GM19239 (cell line): ENCODE measurements at regions not wholly inside any gene's neighbourhood (a gene's known extent, or its start where the extent isn't known, plus 50 kb on each side); places are given as distances from the start of the nearest gene placed in this dataset.

Experiments used
- DNase-seq: peaks from one replicate; pipeline ENCODE4 v3.0.0; 2011; ENCODE audit warnings: low spot score; ENCODE audit not compliant: insufficient read length
- FAIRE-seq: peaks from 2 replicates; lab custom pipeline; 2011; peaks lifted over from hg19 to GRCh38; lab: Jason Lieb, UNC

DNA sequence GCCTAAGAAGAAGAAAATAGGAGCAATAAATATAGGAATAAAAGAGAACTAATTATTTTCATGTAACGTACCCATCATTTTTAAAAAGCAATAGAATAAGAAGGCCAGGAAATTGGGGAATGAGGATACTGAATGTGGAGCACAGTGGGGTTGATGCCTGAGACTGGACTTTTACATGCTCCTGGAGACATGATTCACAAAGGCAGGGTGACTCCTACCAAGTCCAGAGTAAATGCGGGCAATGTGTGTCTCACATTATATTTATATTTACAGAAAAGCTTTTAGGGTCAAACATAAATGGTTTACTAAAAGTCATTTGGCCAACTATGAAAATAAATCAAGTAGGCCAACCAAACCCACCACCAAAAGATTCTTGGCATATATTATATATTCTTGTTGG, 87.9 kb upstream of the COL5A2 start:
- FAIRE-seq: no peak
- DNase-seq: no peak

GRCh38 chr2:189267925-189268579, 88.5 kb upstream of the COL5A2 start:
- DNase-seq: no peak
- FAIRE-seq: no peak

DNA sequence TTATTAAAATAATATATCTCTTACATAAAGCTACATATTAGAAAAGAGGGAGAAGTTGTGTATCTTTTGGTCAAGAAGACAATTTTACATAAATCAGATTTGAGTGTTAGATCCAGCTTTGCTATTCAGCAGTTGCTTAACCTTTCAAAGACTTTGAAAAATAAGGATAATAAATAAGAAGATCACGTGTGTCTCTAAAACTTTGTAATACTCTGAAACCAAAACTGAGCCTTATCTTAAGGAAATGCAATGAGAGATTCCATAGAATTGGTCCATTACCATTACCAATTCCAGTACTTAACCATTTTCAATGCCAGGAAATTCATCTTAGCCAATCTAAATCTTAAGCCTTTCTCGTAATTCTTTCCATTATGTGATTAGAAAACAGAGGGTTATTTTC, 89.2 kb upstream of the COL5A2 start:
- no peak for FAIRE-seq

DNA sequence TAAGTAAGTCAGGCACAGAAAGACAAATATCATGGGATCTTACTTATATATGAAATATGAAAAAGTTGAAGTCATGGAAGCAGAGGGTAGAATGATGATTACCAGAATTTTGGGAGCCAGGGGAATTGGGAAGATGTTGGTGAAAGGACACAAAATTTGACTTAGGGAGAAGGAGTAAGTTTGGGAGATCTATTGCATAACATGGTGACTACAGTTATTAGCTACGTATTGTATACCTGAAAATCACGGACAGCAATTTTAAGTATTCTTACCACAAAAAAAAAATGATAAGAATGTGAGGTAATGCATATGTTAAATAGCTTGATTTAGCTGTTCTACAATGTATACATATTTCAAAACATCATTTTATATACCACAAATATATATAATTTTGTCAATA, 94.2 kb upstream of the COL5A2 start:
- DNase-seq (no peak), FAIRE-seq (no peak)

More for the DNA sequence above, 89.2 kb upstream of the COL5A2 start:
- no peak for DNase-seq

DNA sequence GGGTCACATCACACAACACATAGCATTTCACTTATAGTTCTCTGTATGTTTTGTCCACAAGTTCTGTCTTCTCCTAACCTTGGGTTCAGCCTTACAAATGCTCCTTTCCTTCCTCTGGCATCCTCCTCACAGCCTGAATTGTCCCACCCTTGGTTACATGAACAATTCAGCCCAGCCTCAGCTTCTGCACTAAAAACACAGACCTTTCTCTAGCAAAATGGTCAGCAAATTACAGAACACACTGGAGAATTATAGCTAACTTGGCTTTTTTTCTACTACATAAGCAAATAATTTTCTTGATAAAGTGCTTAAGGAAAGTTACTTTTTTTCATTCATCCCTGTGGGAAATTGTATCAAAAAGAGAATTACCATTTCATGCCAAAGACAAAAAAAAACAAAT, 94.8 kb upstream of the COL5A2 start:
- DNase-seq: no peak
- FAIRE-seq: no peak

DNA sequence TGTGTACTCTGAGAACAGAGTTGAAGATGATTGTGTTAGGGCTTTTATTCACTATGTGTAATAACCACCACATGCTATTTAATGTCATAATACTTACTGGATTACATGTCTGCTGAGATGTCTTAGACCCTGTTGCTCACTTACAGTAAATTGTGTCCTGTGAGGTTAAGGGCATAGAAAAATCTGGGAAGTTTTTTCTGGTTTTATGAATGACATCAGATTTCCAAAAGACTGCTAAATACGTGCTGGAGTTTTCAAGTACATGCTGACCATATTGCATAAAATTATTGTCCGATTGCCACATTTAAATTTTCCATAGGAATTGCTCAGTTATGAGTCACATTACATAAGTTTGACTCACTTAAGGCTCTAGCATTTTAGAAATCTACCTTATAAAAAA, 96.7 kb upstream of the COL5A2 start:
- no peak for DNase-seq
- no peak for FAIRE-seq

GRCh38 chr2:189281201-189281600, 101.6 kb upstream of the COL5A2 start:
- no peak for DNase-seq
- FAIRE-seq: no peak

- DNase-seq: no peak
- FAIRE-seq: no peak
Measured at GRCh38 chr2:189285349-189285748, 105.8 kb upstream of the COL5A2 start.

GRCh38 chr2:189285962-189286645, 106.5 kb upstream of the COL5A2 start:
- FAIRE-seq (no peak), DNase-seq (no peak)

- DNase-seq (no peak), FAIRE-seq (no peak)
Measured at GRCh38 chr2:189287363-189287762, 107.8 kb upstream of the COL5A2 start.

GRCh38 chr2:189287982-189288521, 108.5 kb upstream of the COL5A2 start:
- DNase-seq (no peak), FAIRE-seq (no peak)

DNA sequence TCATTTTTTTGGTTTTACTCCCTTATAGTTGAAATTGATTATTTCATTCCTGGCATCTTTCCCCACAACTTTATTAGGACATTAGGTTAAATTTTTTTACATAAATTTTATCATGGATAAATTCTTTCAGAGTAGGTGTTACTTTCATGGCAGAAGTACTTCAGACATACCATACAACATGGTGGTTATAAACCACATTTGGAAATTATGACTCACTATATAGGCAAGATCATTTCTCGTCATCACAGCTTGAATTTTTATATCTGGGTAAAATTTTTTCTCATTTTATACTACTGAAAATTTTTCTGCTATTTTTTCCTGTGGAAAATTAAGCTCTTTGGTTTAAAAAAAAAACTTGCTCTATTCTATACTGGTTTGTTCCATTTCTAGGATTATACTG, 111.9 kb upstream of the COL5A2 start:
- DNase-seq (no peak), FAIRE-seq (no peak)

- DNase-seq: no peak
- no peak for FAIRE-seq
Measured at GRCh38 chr2:189293164-189293563, 113.6 kb upstream of the COL5A2 start.

DNA sequence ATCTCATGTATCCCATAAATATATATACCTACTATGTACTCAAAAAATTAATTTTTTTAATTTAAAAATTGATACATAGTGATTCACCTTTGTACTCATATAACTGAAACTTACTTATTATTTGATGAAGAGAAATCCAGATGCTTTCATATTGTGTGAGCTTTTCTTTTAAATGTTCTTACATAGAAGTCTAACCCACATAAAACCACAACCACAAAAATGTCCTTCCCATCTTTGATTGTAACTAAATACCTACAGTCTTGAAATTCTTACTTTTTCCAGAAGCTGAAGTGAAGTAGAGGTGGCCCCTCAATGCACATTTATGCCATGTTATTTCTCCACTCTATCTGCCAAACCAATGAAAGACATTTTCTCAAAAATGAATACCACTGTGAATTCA, 117.9 kb upstream of the COL5A2 start:
- no peak for DNase-seq
- no peak for FAIRE-seq

GRCh38 chr2:189298038-189298437, 118.5 kb upstream of the COL5A2 start:
- DNase-seq (no peak), FAIRE-seq (no peak)

- no peak for DNase-seq
- no peak for FAIRE-seq
Measured at GRCh38 chr2:189298481-189298880, 118.9 kb upstream of the COL5A2 start.

DNA sequence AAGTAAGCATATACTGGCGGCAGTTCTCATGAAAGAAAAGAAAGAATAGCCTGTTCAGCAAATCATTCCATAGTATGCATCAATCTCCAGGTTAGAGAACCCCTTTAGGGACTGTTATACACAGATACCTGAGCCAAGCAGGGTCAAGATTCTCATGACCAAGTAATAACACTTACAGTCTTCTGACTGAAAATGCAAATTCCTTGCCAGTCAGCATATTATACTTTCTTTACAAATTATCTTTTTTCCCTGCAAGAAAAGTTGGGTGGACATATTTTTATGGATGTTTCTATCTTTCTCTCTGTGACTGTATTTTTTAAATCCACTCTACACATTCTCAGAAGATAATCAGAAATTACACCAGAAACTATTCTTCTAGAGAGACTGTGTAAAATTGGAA, 120.4 kb upstream of the COL5A2 start:
- FAIRE-seq: no peak

DNA sequence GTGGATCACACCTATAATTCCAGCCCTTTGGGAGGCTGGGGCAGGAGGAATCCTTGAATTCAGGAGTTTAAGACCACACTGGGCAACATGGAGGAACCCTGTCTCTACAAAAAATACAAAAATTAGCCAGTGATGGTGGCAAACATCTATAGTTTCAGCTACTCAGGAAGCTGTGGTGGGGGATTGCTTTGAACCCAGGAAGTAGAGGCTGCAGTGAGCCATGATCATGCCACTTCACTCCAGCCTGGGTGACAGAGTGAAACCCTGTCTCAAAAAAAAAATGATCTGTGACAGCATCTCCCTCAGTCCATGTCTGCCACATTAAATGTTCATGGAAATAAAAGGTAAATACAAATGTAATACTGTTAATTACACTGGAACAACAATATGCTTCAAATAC, 121.4 kb upstream of the COL5A2 start:
- DNase-seq: no peak
- no peak for FAIRE-seq

More for the DNA sequence above, 120.4 kb upstream of the COL5A2 start:
- DNase-seq: no peak

DNA sequence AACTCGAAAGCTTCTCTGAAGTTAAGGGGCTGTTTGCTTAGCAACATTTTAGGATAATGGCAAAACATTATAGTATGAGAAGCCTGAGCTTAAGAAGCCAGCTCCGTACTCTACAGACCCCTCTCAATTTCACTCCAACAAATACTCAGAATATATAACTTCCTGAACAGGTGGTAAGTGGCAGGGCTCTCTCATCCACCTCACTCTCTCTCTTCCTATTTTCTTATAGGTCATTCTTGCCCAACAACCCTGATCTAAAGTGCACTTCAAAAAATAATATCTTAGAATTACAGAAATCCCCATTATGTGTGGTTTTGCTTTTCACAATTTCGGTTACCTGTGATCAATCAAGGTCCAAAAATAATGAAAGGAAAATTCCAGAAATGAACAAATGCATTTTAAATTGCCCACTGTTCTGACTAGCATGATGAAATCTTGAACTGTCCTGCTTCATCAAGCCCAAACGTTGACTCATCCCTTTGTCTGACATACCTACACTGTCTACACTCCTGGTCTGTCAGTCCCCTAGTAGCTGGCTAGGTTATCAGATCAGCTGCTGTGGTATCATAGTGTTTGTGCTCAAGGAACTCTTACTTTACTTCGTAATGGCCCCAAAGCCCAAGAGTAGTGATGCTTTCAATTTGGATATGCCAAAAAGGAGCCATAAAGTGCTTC, 122.8 kb upstream of the COL5A2 start:
- DNase-seq (no peak), FAIRE-seq (no peak)

GRCh38 chr2:189304360-189304759, 124.8 kb upstream of the COL5A2 start:
- FAIRE-seq (no peak), DNase-seq (no peak)

- DNase-seq (no peak), FAIRE-seq (no peak)
Measured at GRCh38 chr2:189305291-189305943, 125.9 kb upstream of the COL5A2 start.
